GM21825 (cell line): ENCODE measurements at regions not wholly inside any gene's neighbourhood (a gene's known extent, or its start where the extent isn't known, plus 50 kb on each side); places are given as distances from the start of the nearest gene placed in this dataset.

Experiments used
- ATAC-seq: cut with Tn5 transposase; IDR thresholded peaks from one replicate; pipeline ENCODE4 v1.9.1; 2021; ENCODE audit warnings: mild to moderate bottlenecking, moderate library complexity; ENCODE audit not compliant: unreplicated experiment

GRCh38 chr4:24071612-24072372 lies 181.9 kb upstream of the PPARGC1A start:
- no peak for ATAC-seq

GRCh38 chr4:24070117-24070516 lies 180.3 kb upstream of the PPARGC1A start:
- no peak for ATAC-seq

- no peak for ATAC-seq
These were observed 177.7 kb upstream of the PPARGC1A start for GRCh38 chr4:24067367-24068193.

- no peak for ATAC-seq
These were observed 176.1 kb upstream of the PPARGC1A start for GRCh38 chr4:24065974-24066373.

- ATAC-seq, result no peak
These were observed 173.9 kb upstream of the PPARGC1A start for GRCh38 chr4:24063731-24064130.

- ATAC-seq, result no peak
These were observed 171.1 kb upstream of the PPARGC1A start for GRCh38 chr4:24060932-24061331.

- ATAC-seq, result no peak
These were observed 170.0 kb upstream of the PPARGC1A start for GRCh38 chr4:24059839-24060238.

GRCh38 chr4:24057915-24058559 lies 168.2 kb upstream of the PPARGC1A start:
- ATAC-seq, result no peak

GRCh38 chr4:24056289-24056688 lies 166.4 kb upstream of the PPARGC1A start:
- ATAC-seq, result no peak

GRCh38 chr4:24055623-24056022 lies 165.8 kb upstream of the PPARGC1A start:
- no peak for ATAC-seq

- ATAC-seq, result no peak
These were observed 165.1 kb upstream of the PPARGC1A start for GRCh38 chr4:24054910-24055309.

GRCh38 chr4:24053934-24054333 lies 164.1 kb upstream of the PPARGC1A start:
- no peak for ATAC-seq

- no peak for ATAC-seq
These were observed 155.1 kb upstream of the PPARGC1A start for GRCh38 chr4:24044610-24045589.

- no peak for ATAC-seq
These were observed 152.2 kb upstream of the PPARGC1A start for GRCh38 chr4:24042094-24042493.

- ATAC-seq, result no peak
These were observed 151.0 kb upstream of the PPARGC1A start for GRCh38 chr4:24040811-24041210.

- ATAC-seq, result no peak
These were observed 143.8 kb upstream of the PPARGC1A start for GRCh38 chr4:24033626-24034025.

- no peak for ATAC-seq
These were observed 142.6 kb upstream of the PPARGC1A start for GRCh38 chr4:24032371-24032989.

GRCh38 chr4:24026596-24026995 lies 136.7 kb upstream of the PPARGC1A start:
- no peak for ATAC-seq

GRCh38 chr4:24024605-24025004 lies 134.8 kb upstream of the PPARGC1A start:
- no peak for ATAC-seq

GRCh38 chr4:24024157-24024556 lies 134.3 kb upstream of the PPARGC1A start:
- ATAC-seq, result no peak
